Prostate gland (tissue), 2 donors: ENCODE measurements at regions not wholly inside any gene's neighbourhood (a gene's known extent, or its start where the extent isn't known, plus 50 kb on each side); places are given as distances from the start of the nearest gene placed in this dataset.

ENCODE experiments used
- DNase-seq: peaks from one replicate; pipeline ENCODE4 v3.0.0-alpha.2; 2019; ENCODE audit warnings: low spot score
- H3K27ac ChIP-seq, 2 donors: fragments of 200-600 bp; sonication (generic); 2 replicates each; pipeline ENCODE4 v1.5.1; 2017 to 2019
- H3K27me3 ChIP-seq: fragments of 200-600 bp; sonication (generic); replicated peaks from 2 replicates; pipeline ENCODE4 v1.5.1; 2019; ENCODE audit not compliant: insufficient read depth
- H3K36me3 ChIP-seq, 2 donors: fragments of 200-600 bp; sonication (generic); 1 replicate in 1 of 2; 2 replicates in 1 of 2; pipeline versions ENCODE4 v1.5.1 to v1.8.1; 2017 to 2019
- H3K4me1 ChIP-seq: fragments of 200-600 bp; sonication (generic); replicated peaks from 2 replicates; pipeline ENCODE4 v1.5.1; 2019
- H3K4me3 ChIP-seq, 2 donors: fragments of 200-600 bp; sonication (generic); 2 replicates each; pipeline ENCODE4 v1.5.1; 2017 to 2019
- H3K9me3 ChIP-seq: fragments of 200-600 bp; sonication (generic); 2 replicates; pipeline ENCODE4 v1.5.1; 2017
- CTCF ChIP-seq, 4 experiments: fragments of 200-600 bp in 2 of 4; fragments of 450-650 bp in 2 of 4; sonication (generic) in 2 of 4; IDR thresholded peaks; 1 replicate in 3 of 4; 2 replicates in 1 of 4; pipeline ENCODE4 v1.5.1; 2016 to 2019; ENCODE audit warnings: antibody characterized with exemption in 4 of 4, mild to moderate bottlenecking in 2 of 4, moderate library complexity in 2 of 4
- POLR2A ChIP-seq: fragments of 450-650 bp; IDR thresholded peaks from one replicate; pipeline ENCODE4 v1.6.1; 2016; ENCODE audit warnings: antibody characterized with exemption, mild to moderate bottlenecking
- POLR2AphosphoS5 ChIP-seq: sonication (generic); formaldehyde crosslinking; IDR thresholded peaks from one replicate; pipeline ENCODE4 v1.6.1; 2017; ENCODE audit warnings: antibody characterized with exemption
- WGBS: methylation state at CpG from one replicate; pipeline ENCODE4 v1.1.5; 2018; 5-methylcytosine and 5-hydroxymethylcytosine counted together
- intact Hi-C: fragments of 100-400 bp; cut with DNase I; formaldehyde crosslinking; loops from one replicate; pipeline ENCODE4 v1.14.2; 2022

GRCh38 chr4:56219447-56219846 lies 167.8 kb downstream of the AASDH start:
- intact Hi-C loops: no loop called here
- H3K4me1 ChIP-seq: no peaks in the 10 kb centered on the region
- WGBS: 96% methylated on average over 3 of the region's 3 CpGs
- no peak overlapping the region for H3K27ac ChIP-seq
- H3K27me3 ChIP-seq: no peaks in the 10 kb centered on the region
- DNase-seq: no peak
- no peak for TF ChIP-seq POLR2AphosphoS5
- no peak for TF ChIP-seq CTCF (IDR thresholded peaks at IDR 0.05)
- TF ChIP-seq POLR2A: no peak
- no peaks in the 10 kb centered on the region for H3K36me3 ChIP-seq
- H3K4me3 ChIP-seq: no peak overlapping the region
- no peaks in the 10 kb centered on the region for H3K9me3 ChIP-seq

GRCh38 chr4:56218230-56218895 lies 168.9 kb downstream of the AASDH start:
- Histone ChIP-seq H3K27me3 (no peaks in the 10 kb centered on the region), H3K27ac (no peak overlapping the region), H3K36me3 (no peaks in the 10 kb centered on the region), H3K4me3 (no peak overlapping the region), H3K9me3 (no peaks in the 10 kb centered on the region), H3K4me1 (no peaks in the 10 kb centered on the region)
- 93% methylated on average over 2 of the region's 2 CpGs for WGBS
- TF ChIP-seq CTCF (IDR thresholded peaks at IDR 0.05): no peak
- TF ChIP-seq POLR2AphosphoS5: no peak
- no peak for TF ChIP-seq POLR2A
- intact Hi-C loops: no loop called here
- DNase-seq: no peak

- no peaks in the 10 kb centered on the region for H3K27me3 ChIP-seq
- no peaks in the 10 kb centered on the region for H3K4me1 ChIP-seq
- intact Hi-C loops: no loop called here
- WGBS: 65% methylated on average over 3 of the region's 3 CpGs
- no peak overlapping the region for H3K27ac ChIP-seq
- no peaks in the 10 kb centered on the region for H3K9me3 ChIP-seq
- no peaks in the 10 kb centered on the region for H3K36me3 ChIP-seq
- no peak for DNase-seq
- H3K4me3 ChIP-seq: no peak overlapping the region
- TF ChIP-seq POLR2AphosphoS5: no peak
- no peak for TF ChIP-seq CTCF (IDR thresholded peaks at IDR 0.05)
- TF ChIP-seq POLR2A: no peak
Measured at GRCh38 chr4:56217343-56217890, 169.9 kb downstream of the AASDH start.

GRCh38 chr4:56215901-56216300 lies 171.4 kb downstream of the AASDH start:
- no peak for DNase-seq
- H3K4me3 ChIP-seq: no peak overlapping the region
- intact Hi-C loops: no loop called here
- H3K9me3 ChIP-seq: no peaks in the 10 kb centered on the region
- H3K27me3 ChIP-seq: no peaks in the 10 kb centered on the region
- no peak overlapping the region for H3K27ac ChIP-seq
- H3K4me1 ChIP-seq: no peaks in the 10 kb centered on the region
- 37% methylated on average over 3 of the region's 3 CpGs for WGBS
- TF ChIP-seq CTCF (IDR thresholded peaks at IDR 0.05) (no peak), POLR2A (no peak), POLR2AphosphoS5 (no peak)
- H3K36me3 ChIP-seq: no peaks in the 10 kb centered on the region

- H3K27me3 ChIP-seq: no peaks in the 10 kb centered on the region
- no peaks in the 10 kb centered on the region for H3K36me3 ChIP-seq
- WGBS: 65% methylated on average over 4 of the region's 4 CpGs
- intact Hi-C loops: no loop called here
- TF ChIP-seq CTCF (IDR thresholded peaks at IDR 0.05) (no peak), POLR2A (no peak), POLR2AphosphoS5 (no peak)
- H3K9me3 ChIP-seq: no peaks in the 10 kb centered on the region
- no peak overlapping the region for H3K27ac ChIP-seq
- no peaks in the 10 kb centered on the region for H3K4me1 ChIP-seq
- no peak for DNase-seq
- no peak overlapping the region for H3K4me3 ChIP-seq
Measured at GRCh38 chr4:56215141-56215783, 172.0 kb downstream of the AASDH start.
